Stimulated activated CD8-positive, alpha-beta memory T cell treated with anti-CD3 and anti-CD28 coated beads, Interleukin-15, amount 100 ng/mL, for 4 hours (primary cell): ENCODE measurements at regions not wholly inside any gene's neighbourhood (a gene's known extent, or its start where the extent isn't known, plus 50 kb on each side); places are given as distances from the start of the nearest gene placed in this dataset.
"Not testable (repeated sequence)": the region's sequence is repeated elsewhere in the genome, so short reads cannot be mapped to it uniquely, and the experiment has no call there.

Experiments
- DNase-seq, 2 donors: peaks; one replicate each; pipeline ENCODE4 v3.0.0-alpha.2; 2020; ENCODE audit warnings: low read depth in 2 of 2

GRCh38 chr12:66733321-66733720 lies 54.4 kb upstream of the GRIP1 start:
- DNase-seq, result no peak

DNA sequence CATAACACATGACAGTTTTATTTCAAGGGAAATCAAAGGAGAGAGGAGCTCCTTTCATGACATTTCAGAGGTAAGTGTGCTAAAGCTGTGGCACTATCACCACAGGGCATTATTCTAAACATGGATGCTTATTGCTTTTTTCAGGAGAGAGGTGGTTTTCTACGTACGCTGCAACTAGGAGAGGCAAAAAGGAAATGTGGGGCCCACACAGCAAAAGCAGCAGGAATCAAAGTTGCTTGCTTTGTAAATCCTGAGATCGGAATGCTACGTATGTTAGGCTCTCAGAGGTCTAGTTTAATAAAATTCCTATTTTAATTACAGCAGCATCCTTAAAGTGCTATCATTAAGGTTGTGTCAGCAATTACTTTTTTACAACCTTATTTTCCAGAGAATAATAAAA lies 55.0 kb upstream of the GRIP1 start:
- DNase-seq, result no peak

GRCh38 chr12:66735275-66735674 lies 56.4 kb upstream of the GRIP1 start:
- no peak for DNase-seq

GRCh38 chr12:66736931-66737330 lies 58.1 kb upstream of the GRIP1 start:
- no peak for DNase-seq

DNA sequence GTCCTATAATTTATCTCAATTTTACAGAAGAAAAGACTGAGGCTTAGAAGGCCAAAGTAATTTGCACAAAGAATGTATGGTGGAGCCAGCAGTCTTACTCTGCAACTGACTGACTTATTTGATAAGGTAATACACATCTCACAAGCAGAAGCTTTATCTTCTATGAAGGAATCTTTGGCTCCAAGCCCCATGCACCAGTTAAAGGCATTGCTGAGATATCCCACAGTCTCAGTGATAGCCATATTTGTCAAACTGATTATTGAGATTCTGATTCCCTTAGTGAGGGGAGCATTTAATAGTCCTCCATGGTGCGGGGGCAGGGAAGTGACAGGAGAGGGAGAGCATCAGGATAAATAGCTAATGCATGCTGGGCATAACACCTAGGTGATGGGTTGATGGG lies 60.4 kb upstream of the GRIP1 start:
- DNase-seq, result no peak

- DNase-seq, result no peak
Measured at GRCh38 chr12:66739940-66740651, 61.2 kb upstream of the GRIP1 start.

DNA sequence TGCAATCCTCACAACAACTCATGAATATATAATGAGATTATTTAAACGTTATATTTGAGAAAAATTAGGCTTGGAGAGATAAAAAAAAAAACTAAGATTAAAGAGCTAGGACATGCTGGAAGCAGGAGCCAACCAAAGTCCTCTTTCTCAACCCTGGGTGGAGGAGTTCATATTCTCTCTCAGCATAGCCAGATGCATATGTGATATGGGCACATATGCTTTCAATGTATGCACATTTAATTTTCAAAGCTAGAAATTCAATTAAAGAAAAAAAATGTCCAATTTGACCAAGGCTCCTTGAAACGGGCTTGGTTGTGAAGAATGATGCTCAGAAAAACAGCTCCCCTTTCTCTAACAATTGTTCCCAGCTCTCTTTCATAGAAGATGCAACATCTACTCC lies 61.9 kb upstream of the GRIP1 start:
- no peak for DNase-seq

- DNase-seq, result no peak
Measured at GRCh38 chr12:66741919-66742318, 63.0 kb upstream of the GRIP1 start.

DNA sequence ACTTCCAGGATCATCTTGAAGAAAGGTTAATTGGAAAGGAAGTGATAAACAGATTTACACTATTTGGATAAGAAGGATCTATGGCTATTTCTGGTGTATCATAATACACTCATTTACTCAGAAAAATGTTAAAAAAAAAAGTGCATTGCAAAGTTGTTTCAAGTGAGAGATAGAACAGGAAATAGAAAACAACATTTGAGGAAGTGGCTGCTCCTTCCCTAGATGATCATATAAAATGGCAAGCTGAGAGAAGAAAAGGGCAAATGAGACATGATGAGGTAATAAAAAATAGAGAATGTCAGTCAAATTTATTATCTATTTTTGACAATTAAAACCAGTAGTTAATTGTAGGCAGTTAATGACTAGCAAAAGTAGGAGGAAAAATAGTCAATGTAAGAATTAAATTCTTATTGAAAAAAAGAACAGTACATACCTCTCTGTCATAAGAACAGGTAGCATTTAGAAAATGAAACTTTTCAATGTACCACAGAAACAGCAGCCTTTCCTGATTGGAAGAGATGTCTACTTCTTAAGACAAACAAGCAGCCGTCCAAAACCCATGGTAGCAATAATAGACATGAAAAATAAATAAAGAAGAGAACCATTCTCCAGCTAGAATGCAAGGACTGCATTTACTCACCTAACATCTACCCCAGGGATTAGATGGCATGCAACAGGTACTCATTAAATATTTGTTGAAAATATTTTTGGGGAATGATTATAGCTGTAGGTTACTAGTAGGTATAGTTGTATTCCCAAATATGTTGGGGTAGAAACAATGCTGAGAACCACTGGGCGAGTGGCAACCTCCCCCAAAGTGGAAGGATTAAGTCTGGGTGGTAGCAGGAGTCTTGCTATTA lies 63.9 kb upstream of the GRIP1 start:
- DNase-seq, result no peak

- DNase-seq, result no peak
Measured at GRCh38 chr12:66744461-66744860, 65.6 kb upstream of the GRIP1 start.

DNA sequence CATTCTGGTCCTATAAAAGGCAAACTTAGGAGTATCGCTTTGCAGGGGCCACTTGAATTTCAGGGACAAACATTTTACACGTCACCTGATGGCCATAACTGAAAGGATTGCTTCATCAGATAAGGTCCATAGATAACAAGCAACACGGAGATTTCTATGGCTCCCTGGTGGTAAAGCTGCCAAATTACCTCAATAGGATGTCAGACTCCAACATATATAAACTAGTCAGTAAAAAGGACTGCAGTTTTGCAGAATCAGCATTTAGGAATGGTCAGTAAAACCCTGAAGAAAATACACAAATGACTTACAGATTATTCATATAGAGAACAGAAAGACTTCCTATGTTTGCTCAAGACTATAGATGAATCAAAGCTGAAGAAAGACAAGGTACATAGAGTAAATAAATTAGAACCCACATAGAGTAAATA lies 66.1 kb upstream of the GRIP1 start:
- no peak for DNase-seq

DNA sequence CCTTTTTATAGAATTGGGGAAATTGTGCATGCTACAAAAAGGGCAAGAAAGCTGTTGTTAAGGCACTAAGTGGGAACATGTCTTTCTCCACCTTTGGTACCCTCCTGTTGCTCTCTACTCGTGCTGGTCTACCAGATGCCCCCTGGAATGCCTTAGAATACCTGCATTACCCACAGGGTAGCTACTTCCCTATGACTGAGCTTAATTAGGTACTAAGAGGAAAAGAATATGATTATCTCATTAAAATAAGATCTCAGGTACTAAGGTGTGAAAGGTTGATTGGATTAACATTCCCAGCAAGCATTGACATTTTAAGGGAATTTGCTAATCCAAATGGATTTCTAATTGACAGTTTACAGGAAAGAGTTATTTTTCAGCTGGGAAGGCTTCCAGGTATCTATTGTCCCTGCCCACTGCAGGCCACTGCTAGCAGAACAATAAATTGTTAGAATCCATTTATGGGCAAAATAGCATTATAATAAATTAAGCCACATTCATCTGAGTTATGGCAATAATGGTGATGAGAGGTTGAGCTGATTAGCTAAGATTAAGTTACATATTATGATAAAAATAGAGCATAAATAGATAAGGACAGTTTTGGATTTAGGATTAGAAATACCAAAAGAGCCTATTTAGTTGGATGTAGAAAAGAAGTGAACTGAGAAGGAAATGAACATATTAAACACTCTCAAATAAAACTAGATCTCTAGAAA lies 67.8 kb upstream of the GRIP1 start:
- DNase-seq, result no peak

GRCh38 chr12:66751432-66752113 lies 72.7 kb upstream of the GRIP1 start:
- no peak for DNase-seq

- no peak for DNase-seq
Measured at GRCh38 chr12:66753810-66754209, 74.9 kb upstream of the GRIP1 start.

GRCh38 chr12:66755727-66756395 lies 77.0 kb upstream of the GRIP1 start:
- DNase-seq, result no peak

GRCh38 chr12:66756631-66757030 lies 77.8 kb upstream of the GRIP1 start:
- DNase-seq, result no peak

DNA sequence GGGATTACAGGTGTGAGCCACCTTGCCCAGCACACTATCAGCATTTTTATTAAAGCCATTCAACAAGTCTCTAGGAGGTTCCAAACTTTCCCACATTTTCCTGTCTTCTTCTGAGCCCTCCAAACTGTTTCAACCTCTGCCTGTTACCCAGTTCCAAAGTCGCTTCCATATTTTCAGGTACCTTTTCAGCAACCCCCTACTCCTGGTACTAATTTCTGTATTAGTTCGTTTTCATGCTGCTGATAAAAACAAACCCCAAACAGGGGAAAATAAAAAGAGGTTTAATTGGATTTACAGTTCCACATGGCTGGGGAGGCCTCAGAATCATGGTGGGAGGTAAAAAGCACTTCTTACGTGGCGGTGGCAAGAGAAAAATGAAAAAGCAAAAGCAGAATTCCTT lies 81.2 kb upstream of the GRIP1 start:
- DNase-seq, result not testable (repeated sequence)

DNA sequence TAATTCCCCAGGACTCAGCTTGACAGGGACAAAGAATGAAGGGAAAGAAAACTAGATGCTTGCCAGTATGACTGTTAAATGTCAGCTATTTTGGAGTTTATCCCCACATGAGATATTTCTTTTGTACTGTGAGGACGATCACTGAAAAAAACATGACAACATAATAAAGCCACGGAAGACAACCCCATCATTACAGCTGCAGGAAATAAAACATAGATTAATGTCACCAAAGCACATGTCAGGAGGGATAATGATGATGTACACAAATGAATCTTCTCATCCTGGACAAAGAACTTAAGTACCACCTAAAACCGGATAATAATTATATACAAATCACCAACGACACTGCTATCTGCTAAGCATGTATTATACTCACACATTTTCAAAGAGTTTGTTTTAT lies 84.6 kb upstream of the GRIP1 start:
- DNase-seq, result no peak

DNA sequence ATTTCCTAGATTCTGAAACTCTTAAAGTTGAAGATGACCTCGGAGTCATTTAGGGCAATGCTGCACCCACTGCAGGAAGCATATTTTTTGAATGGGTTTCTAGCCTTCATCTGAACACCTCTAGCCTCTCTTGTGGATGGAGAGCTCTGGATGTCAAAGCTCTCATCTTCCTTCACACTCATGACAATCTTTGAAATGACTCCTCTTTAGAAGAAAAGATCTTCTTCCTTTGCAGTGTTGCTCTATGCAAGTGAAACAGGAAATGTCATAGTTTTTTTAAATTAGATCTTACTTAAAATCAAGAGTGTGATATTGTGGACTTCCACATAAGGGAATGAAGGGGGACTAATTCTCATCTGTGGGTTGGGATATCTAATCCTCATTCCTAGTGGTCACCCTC lies 86.3 kb upstream of the GRIP1 start:
- no peak for DNase-seq

- DNase-seq, result no peak
Measured at GRCh38 chr12:66767536-66767935, 88.7 kb upstream of the GRIP1 start.

GRCh38 chr12:66768293-66768692 lies 89.4 kb upstream of the GRIP1 start:
- DNase-seq, result no peak
